H9 (cell line): ENCODE measurements at regions not wholly inside any gene's neighbourhood (a gene's known extent, or its start where the extent isn't known, plus 50 kb on each side); places are given as distances from the start of the nearest gene placed in this dataset.

ENCODE experiments used
- DNase-seq: peaks from one replicate; pipeline ENCODE4 v3.0.0-alpha.2; 2017
- H2AFZ ChIP-seq: one replicate; pipeline ENCODE4 v1.6.1; 2013; ENCODE audit warnings: mild to moderate bottlenecking, low read length, control low read depth, moderate library complexity
- H2AK5ac ChIP-seq: 2 replicates; pipeline ENCODE4 v1.6.1; 2013; ENCODE audit warnings: low read length, control low read depth, mixed read lengths; ENCODE audit not compliant: insufficient read length
- H2BK120ac ChIP-seq: one replicate; pipeline ENCODE4 v1.6.1; 2013; ENCODE audit warnings: low read depth, mild to moderate bottlenecking, low read length, control low read depth, inconsistent platforms; ENCODE audit not compliant: poor library complexity, severe bottlenecking
- H2BK12ac ChIP-seq: 2 replicates; pipeline ENCODE4 v1.6.1; 2013; ENCODE audit warnings: low read length, control low read depth, mixed read lengths, low read depth; ENCODE audit not compliant: insufficient read length
- H2BK15ac ChIP-seq: 2 replicates; pipeline ENCODE4 v1.6.1; 2013; ENCODE audit warnings: low read depth, low read length, control low read depth
- H2BK20ac ChIP-seq: one replicate; pipeline ENCODE4 v1.6.1; 2013; ENCODE audit warnings: low read depth, mild to moderate bottlenecking, low read length, control low read depth, inconsistent platforms; ENCODE audit not compliant: poor library complexity, severe bottlenecking
- H2BK5ac ChIP-seq: 2 replicates; pipeline ENCODE4 v1.6.1; 2013; ENCODE audit warnings: low read length, control low read depth, mixed read lengths; ENCODE audit not compliant: insufficient read length
- H3K14ac ChIP-seq: 2 replicates; pipeline ENCODE4 v1.6.1; 2013; ENCODE audit warnings: low read length, control low read depth; ENCODE audit not compliant: insufficient read depth
- H3K18ac ChIP-seq: 2 replicates; pipeline ENCODE4 v1.6.1; 2013; ENCODE audit warnings: low read depth, mild to moderate bottlenecking, mixed read lengths, low read length, control low read depth; ENCODE audit not compliant: insufficient read length
- H3K23ac ChIP-seq: 2 replicates; pipeline ENCODE4 v1.6.1; 2013; ENCODE audit warnings: low read length, control low read depth, mixed read lengths, low read depth; ENCODE audit not compliant: insufficient read length
- H3K23me2 ChIP-seq: 2 replicates; pipeline ENCODE4 v1.6.1; 2013; ENCODE audit warnings: low read depth, mild to moderate bottlenecking, mixed read lengths, low read length, control low read depth; ENCODE audit not compliant: insufficient read length, poor library complexity, severe bottlenecking
- H3K27ac ChIP-seq: 2 replicates; pipeline ENCODE4 v1.5.1; 2013; ENCODE audit warnings: low read length, control low read depth, mixed read lengths, low read depth; ENCODE audit not compliant: insufficient read length
- H3K27me3 ChIP-seq: 2 replicates; pipeline ENCODE4 v1.6.1; 2013; ENCODE audit warnings: low read length, control low read depth, inconsistent platforms; ENCODE audit not compliant: insufficient read depth
- H3K4ac ChIP-seq: 2 replicates; pipeline ENCODE4 v1.6.1; 2013; ENCODE audit warnings: low read depth, mild to moderate bottlenecking, control low read depth, inconsistent platforms, low read length, moderate library complexity
- H3K4me1 ChIP-seq: 2 replicates; pipeline ENCODE4 v1.6.1; 2013; ENCODE audit warnings: low read length, control low read depth, inconsistent platforms; ENCODE audit not compliant: insufficient read depth
- H3K4me2 ChIP-seq: 2 replicates; pipeline ENCODE4 v1.6.1; 2013; ENCODE audit warnings: low read length, control low read depth, mixed read lengths; ENCODE audit not compliant: insufficient read length, insufficient read depth
- H3K56ac ChIP-seq: 2 replicates; pipeline ENCODE4 v1.6.1; 2013; ENCODE audit warnings: low read depth, mild to moderate bottlenecking, mixed read lengths, low read length, control low read depth; ENCODE audit not compliant: insufficient read length
- H3K79me1 ChIP-seq: 2 replicates; pipeline ENCODE4 v1.6.1; 2013; ENCODE audit warnings: low read depth, mild to moderate bottlenecking, moderate library complexity, low read length, control low read depth, inconsistent platforms; ENCODE audit not compliant: insufficient read depth, poor library complexity, severe bottlenecking
- H3K79me2 ChIP-seq: 2 replicates; pipeline ENCODE4 v1.6.1; 2013; ENCODE audit warnings: low read length, control low read depth, inconsistent platforms; ENCODE audit not compliant: insufficient read depth
- H3K9ac ChIP-seq: 2 replicates; pipeline ENCODE4 v1.6.1; 2013; ENCODE audit warnings: low read length, control low read depth, mixed read lengths; ENCODE audit not compliant: insufficient read length; ENCODE audit errors: extremely low read depth
- H3K9me3 ChIP-seq: one replicate; pipeline ENCODE4 v1.6.1; 2013; ENCODE audit warnings: low read depth, low read length, inconsistent platforms; ENCODE audit not compliant: control insufficient read depth
- H3T11ph ChIP-seq: one replicate; pipeline ENCODE4 v1.6.1; 2013; ENCODE audit warnings: mild to moderate bottlenecking, low read length, control low read depth, inconsistent platforms
- H4K20me1 ChIP-seq: one replicate; pipeline ENCODE4 v1.6.1; 2013; ENCODE audit not compliant: control insufficient read depth, insufficient read length, insufficient read depth
- H4K5ac ChIP-seq: 2 replicates; pipeline ENCODE4 v1.6.1; 2013; ENCODE audit warnings: low read depth, mild to moderate bottlenecking, mixed read lengths, low read length, control low read depth; ENCODE audit not compliant: insufficient read length
- H4K8ac ChIP-seq: replicated peaks from 2 replicates; pipeline ENCODE4 v1.6.1; 2013; ENCODE audit warnings: low read length, control low read depth, mixed read lengths, low read depth; ENCODE audit not compliant: insufficient read length
- H4K91ac ChIP-seq: 2 replicates; pipeline ENCODE4 v1.6.1; 2013; ENCODE audit warnings: low read depth, mild to moderate bottlenecking, moderate library complexity, mixed read lengths, low read length, control low read depth; ENCODE audit not compliant: insufficient read length
- H3K27ac Mint-ChIP-seq, 3 experiments: 2 replicates in 2 of 3; 3 replicates in 1 of 3; pipeline ENCODE4 v1.8.0; 2020 to 2021; ENCODE audit warnings: mixed read lengths in 3 of 3, mild to moderate bottlenecking in 1 of 3, moderate library complexity in 1 of 3
- H3K27me3 Mint-ChIP-seq: 2 replicates; pipeline ENCODE4 v1.8.0; 2021; ENCODE audit warnings: low read depth, mild to moderate bottlenecking, moderate library complexity, mixed read lengths
- H3K36me3 Mint-ChIP-seq, 3 experiments: 2 replicates in 2 of 3; 3 replicates in 1 of 3; pipeline ENCODE4 v1.8.0; 2020 to 2021; ENCODE audit warnings: low read depth in 3 of 3, mixed read lengths in 3 of 3; ENCODE audit not compliant: insufficient read depth in 1 of 3
- H3K4me1 Mint-ChIP-seq, 2 experiments: 2 replicates each; pipeline ENCODE4 v1.8.0; 2020; ENCODE audit warnings: mixed read lengths in 2 of 2
- H3K4me3 Mint-ChIP-seq, 2 experiments: 2 replicates in 1 of 2; 3 replicates in 1 of 2; pipeline ENCODE4 v1.8.0; 2020 to 2021; ENCODE audit warnings: mild to moderate bottlenecking in 2 of 2, mixed read lengths in 2 of 2, moderate library complexity in 1 of 2
- H3K9me3 Mint-ChIP-seq, 2 experiments: 2 replicates in 1 of 2; 3 replicates in 1 of 2; pipeline ENCODE4 v1.8.0; 2020; ENCODE audit warnings: mild to moderate bottlenecking in 2 of 2, mixed read lengths in 2 of 2, moderate library complexity in 1 of 2
- CTCF ChIP-seq: fragments of 200-600 bp; sonication (generic); conservative IDR thresholded peaks from 3 replicates; pipeline ENCODE4 v1.8.0; 2021; ENCODE audit warnings: antibody characterized with exemption, mild to moderate bottlenecking
- WGBS: extraction: QIAGEN DNeasy Blood & Tissue Kit; methylation state at CpG from one replicate; pipeline ENCODE4 v1.1.7; 2013; ENCODE audit warnings: missing lambda C conversion rate, low lambda C conversion rate, mixed read lengths; ENCODE audit not compliant: insufficient read length; ENCODE audit errors: extremely low coverage; 5-methylcytosine and 5-hydroxymethylcytosine counted together

GRCh38 chr9:74431467-74431866 lies 65.7 kb upstream of the RORB start:
- Histone ChIP-seq H3K9me3 (no peaks in the 10 kb centered on the region), H3K18ac (no peak overlapping the region), H2BK5ac (no peak overlapping the region), H2AFZ (no peak overlapping the region), H2BK15ac (no peak overlapping the region), H3K4ac (no peak overlapping the region), H3K23ac (no peak overlapping the region), H3K27me3 (no peaks in the 10 kb centered on the region), H3K4me2 (no peak overlapping the region), H3K14ac (no peak overlapping the region), H3K79me1 (no peaks in the 10 kb centered on the region), H3K56ac (no peak overlapping the region), H2AK5ac (no peak overlapping the region), H3K4me1 (no peaks in the 10 kb centered on the region), H2BK120ac (no peak overlapping the region), H3K27ac (no peak overlapping the region), H4K20me1 (no peaks in the 10 kb centered on the region), H3K9ac (no peak overlapping the region), H3K23me2 (no peaks in the 10 kb centered on the region), H2BK12ac (no peak overlapping the region), H4K5ac (no peak overlapping the region), H4K91ac (no peak overlapping the region), H2BK20ac (no peak overlapping the region), H4K8ac (no peak overlapping the region), H3K79me2 (no peaks in the 10 kb centered on the region), H3T11ph (no peak overlapping the region)
- H3K4me3 Mint-ChIP-seq, result no peak overlapping the region
- no peaks in the 10 kb centered on the region; a peak in 1 of 5 replicates for H3K9me3 Mint-ChIP-seq
- no peaks in the 10 kb centered on the region for H3K36me3 Mint-ChIP-seq
- peaks cover 5 to 8% of the 10 kb centered on the region in 2 experiments for H3K4me1 Mint-ChIP-seq
- DNase-seq, result no peak
- TF ChIP-seq CTCF, result peak; percentile 33; the same call in 1 of the 3 replicates
- no peaks in the 10 kb centered on the region for H3K27me3 Mint-ChIP-seq
- no CpG with 5 or more reads among the region's 1 CpG for WGBS
- H3K27ac Mint-ChIP-seq, result peak overlapping the region in 1 of 3 experiments; percentile 82; a peak in 2 of 7 replicates
